Esophagus squamous epithelium (tissue), 4 donors: ENCODE measurements at regions not wholly inside any gene's neighbourhood (a gene's known extent, or its start where the extent isn't known, plus 50 kb on each side); places are given as distances from the start of the nearest gene placed in this dataset.

ENCODE experiments used
- POLR2A ChIP-seq, 4 donors: fragments of 450-650 bp; IDR thresholded peaks; one replicate each; pipeline ENCODE4 v1.6.1; 2017; ENCODE audit warnings: antibody characterized with exemption in 4 of 4, mild to moderate bottlenecking in 4 of 4, moderate library complexity in 3 of 4
- TF ChIP-seq, protein P1 (sequence below), 6 experiments: fragments of 450-650 bp in 4 of 6; fragments of 200-600 bp in 2 of 6; sonication (generic) in 2 of 6; IDR thresholded peaks; one replicate each; pipeline ENCODE4 v1.5.1; 2016 to 2019; ENCODE audit warnings: antibody characterized with exemption in 6 of 6, mild to moderate bottlenecking in 4 of 6, moderate library complexity in 4 of 6

DNA sequence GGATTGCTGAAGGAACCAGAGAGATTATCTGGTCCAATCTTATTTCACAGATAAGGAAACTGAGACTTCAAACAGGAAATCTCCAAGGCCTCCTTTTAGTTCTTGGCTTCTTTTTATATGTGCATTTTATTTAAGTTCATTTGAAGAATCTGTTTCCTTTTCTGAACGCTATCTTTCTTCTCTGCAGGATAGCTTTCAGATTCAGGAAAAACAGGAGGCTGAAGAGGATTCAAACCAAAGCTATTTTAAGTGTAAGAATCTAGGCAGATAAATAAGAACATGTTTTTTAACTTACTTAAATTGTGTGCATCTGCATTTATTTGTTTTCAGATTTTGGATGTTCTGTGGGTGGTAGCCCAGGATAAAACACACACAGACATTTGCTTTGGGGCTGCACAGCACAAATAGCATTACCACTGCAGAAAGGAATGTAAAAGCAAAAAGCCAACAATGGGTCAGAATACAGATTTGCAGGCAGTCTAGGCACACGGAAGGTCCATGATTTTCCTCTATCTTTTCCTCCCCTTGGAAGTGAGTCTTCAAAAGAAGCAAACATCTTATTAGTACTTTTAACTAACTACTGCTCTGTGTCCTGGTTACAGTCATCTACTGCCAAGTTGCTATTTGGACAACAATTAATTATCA, 188.8 kb upstream of the TBX18 start:
- TF ChIP-seq, protein P1, sequence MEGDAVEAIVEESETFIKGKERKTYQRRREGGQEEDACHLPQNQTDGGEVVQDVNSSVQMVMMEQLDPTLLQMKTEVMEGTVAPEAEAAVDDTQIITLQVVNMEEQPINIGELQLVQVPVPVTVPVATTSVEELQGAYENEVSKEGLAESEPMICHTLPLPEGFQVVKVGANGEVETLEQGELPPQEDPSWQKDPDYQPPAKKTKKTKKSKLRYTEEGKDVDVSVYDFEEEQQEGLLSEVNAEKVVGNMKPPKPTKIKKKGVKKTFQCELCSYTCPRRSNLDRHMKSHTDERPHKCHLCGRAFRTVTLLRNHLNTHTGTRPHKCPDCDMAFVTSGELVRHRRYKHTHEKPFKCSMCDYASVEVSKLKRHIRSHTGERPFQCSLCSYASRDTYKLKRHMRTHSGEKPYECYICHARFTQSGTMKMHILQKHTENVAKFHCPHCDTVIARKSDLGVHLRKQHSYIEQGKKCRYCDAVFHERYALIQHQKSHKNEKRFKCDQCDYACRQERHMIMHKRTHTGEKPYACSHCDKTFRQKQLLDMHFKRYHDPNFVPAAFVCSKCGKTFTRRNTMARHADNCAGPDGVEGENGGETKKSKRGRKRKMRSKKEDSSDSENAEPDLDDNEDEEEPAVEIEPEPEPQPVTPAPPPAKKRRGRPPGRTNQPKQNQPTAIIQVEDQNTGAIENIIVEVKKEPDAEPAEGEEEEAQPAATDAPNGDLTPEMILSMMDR (IDR thresholded peaks at IDR 0.05): no peak
- TF ChIP-seq POLR2A (IDR thresholded peaks at IDR 0.05): no peak
